ENCODE measurements at regions not wholly inside any gene's neighbourhood (a gene's known extent, or its start where the extent isn't known, plus 50 kb on each side); places are given as distances from the start of the nearest gene placed in this dataset.

- WGBS, 4 donors = 58 to 91% (median 74%) methylated on average over 1 of the region's 1 CpG
Measured at GRCh38 chr20:4546342-4546741, 139.9 kb upstream of the PRNP start.

GRCh38 chr20:4545526-4545925 is 140.7 kb upstream of the PRNP start:
- Histone ChIP-seq H3K36me3 (no peaks in the 10 kb centered on the region), H3K27ac (no peak overlapping the region), H3K27me3 (peaks cover 0 to 6% (median 0%) of the 10 kb centered on the region in 9 donors), H3K9me3 (peaks cover 0 to 6% (median 0%) of the 10 kb centered on the region in 12 donors), H3K4me1 (no peaks in the 10 kb centered on the region), H3K4me3 (no peak overlapping the region)
- DNase-seq = no peak
- 85 to 93% (median 89%) methylated on average over 2 of the region's 2 CpGs for WGBS, 4 donors
- intact Hi-C loops (cut with DNase I) = no loop called here
- no peak for ATAC-seq
- TF ChIP-seq CTCF (IDR thresholded peaks at IDR 0.05) = no peak
- TF ChIP-seq POLR2A (IDR thresholded peaks at IDR 0.05) = no peak

More at GRCh38 chr20:4546342-4546741, 139.9 kb upstream of the PRNP start:
- Histone ChIP-seq H3K27me3 (peaks cover 0 to 5% (median 0%) of the 10 kb centered on the region in 9 donors), H3K9me3 (peaks cover 0 to 6% (median 0%) of the 10 kb centered on the region in 12 donors), H3K27ac (no peak overlapping the region), H3K4me1 (no peaks in the 10 kb centered on the region), H3K36me3 (no peaks in the 10 kb centered on the region), H3K4me3 (no peak overlapping the region)
- ATAC-seq (no peak), DNase-seq (no peak)
- intact Hi-C loops (cut with DNase I) = no loop called here
- TF ChIP-seq POLR2A (IDR thresholded peaks at IDR 0.05) (no peak), CTCF (IDR thresholded peaks at IDR 0.05) (no peak)

- Histone ChIP-seq H3K4me1 (no peaks in the 10 kb centered on the region), H3K36me3 (no peaks in the 10 kb centered on the region), H3K4me3 (no peak overlapping the region), H3K27me3 (peaks cover 0 to 6% (median 0%) of the 10 kb centered on the region in 9 donors), H3K9me3 (peaks cover 0 to 6% (median 0%) of the 10 kb centered on the region in 12 donors), H3K27ac (no peak overlapping the region)
- ATAC-seq = no peak
- no peak for DNase-seq
- intact Hi-C loops (cut with DNase I) = no loop called here
- WGBS, 4 donors = 76 to 82% (median 81%) methylated on average over 2 of the region's 2 CpGs
- TF ChIP-seq CTCF (IDR thresholded peaks at IDR 0.05) (no peak), POLR2A (IDR thresholded peaks at IDR 0.05) (no peak)
Measured at GRCh38 chr20:4544765-4545164, 141.5 kb upstream of the PRNP start.

- H3K4me1 ChIP-seq = no peaks in the 10 kb centered on the region
- peaks cover 0 to 6% (median 0%) of the 10 kb centered on the region in 9 donors for H3K27me3 ChIP-seq
- no peak overlapping the region for H3K27ac ChIP-seq
- H3K36me3 ChIP-seq = no peaks in the 10 kb centered on the region
- 67 to 80% (median 79%) methylated on average over 4 of the region's 4 CpGs for WGBS, 4 donors
- intact Hi-C loops (cut with DNase I) = no loop called here
- H3K9me3 ChIP-seq = no peaks in the 10 kb centered on the region
- DNase-seq (no peak), ATAC-seq (no peak)
- TF ChIP-seq POLR2A (IDR thresholded peaks at IDR 0.05) = no peak
- no peak for TF ChIP-seq CTCF (IDR thresholded peaks at IDR 0.05)
- H3K4me3 ChIP-seq = no peak overlapping the region
Measured at GRCh38 chr20:4542270-4542669, 144.0 kb upstream of the PRNP start.
